ENCODE measurements at regions not wholly inside any gene's neighbourhood (a gene's known extent, or its start where the extent isn't known, plus 50 kb on each side); places are given as distances from the start of the nearest gene placed in this dataset.

DNA sequence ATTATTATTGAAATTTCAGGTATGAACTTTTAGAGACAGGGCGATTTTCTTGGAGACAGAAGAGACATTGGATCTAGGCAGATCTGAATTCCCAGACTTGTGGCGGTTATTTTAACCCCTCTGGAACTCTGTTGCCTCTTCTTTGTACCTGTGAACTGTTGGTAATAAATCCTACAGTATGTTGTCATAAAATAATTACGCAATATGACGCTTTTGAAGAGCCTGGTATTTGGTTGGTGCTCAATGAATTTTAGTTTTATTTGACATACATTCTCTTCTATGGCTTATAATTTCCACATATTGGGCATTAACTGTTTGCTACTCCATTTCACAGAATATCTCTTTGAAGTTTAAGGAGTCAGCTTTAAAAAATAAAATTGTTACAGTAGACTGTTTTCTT lies 1496.1 kb upstream of the IGFBP7 start:
- TF ChIP-seq, protein P1, sequence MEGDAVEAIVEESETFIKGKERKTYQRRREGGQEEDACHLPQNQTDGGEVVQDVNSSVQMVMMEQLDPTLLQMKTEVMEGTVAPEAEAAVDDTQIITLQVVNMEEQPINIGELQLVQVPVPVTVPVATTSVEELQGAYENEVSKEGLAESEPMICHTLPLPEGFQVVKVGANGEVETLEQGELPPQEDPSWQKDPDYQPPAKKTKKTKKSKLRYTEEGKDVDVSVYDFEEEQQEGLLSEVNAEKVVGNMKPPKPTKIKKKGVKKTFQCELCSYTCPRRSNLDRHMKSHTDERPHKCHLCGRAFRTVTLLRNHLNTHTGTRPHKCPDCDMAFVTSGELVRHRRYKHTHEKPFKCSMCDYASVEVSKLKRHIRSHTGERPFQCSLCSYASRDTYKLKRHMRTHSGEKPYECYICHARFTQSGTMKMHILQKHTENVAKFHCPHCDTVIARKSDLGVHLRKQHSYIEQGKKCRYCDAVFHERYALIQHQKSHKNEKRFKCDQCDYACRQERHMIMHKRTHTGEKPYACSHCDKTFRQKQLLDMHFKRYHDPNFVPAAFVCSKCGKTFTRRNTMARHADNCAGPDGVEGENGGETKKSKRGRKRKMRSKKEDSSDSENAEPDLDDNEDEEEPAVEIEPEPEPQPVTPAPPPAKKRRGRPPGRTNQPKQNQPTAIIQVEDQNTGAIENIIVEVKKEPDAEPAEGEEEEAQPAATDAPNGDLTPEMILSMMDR (IDR thresholded peaks at IDR 0.05): no peak
- TF ChIP-seq EP300 (IDR thresholded peaks at IDR 0.05): no peak
- TF ChIP-seq POLR2A (IDR thresholded peaks at IDR 0.05): no peak

All from suprapubic skin (tissue), 3 donors.